Upper lobe of left lung (tissue), 4 donors: ENCODE measurements at regions not wholly inside any gene's neighbourhood (a gene's known extent, or its start where the extent isn't known, plus 50 kb on each side); places are given as distances from the start of the nearest gene placed in this dataset.

Experiments
- CTCF ChIP-seq, 6 experiments: fragments of 450-650 bp in 4 of 6; fragments of 200-600 bp in 2 of 6; sonication (generic) in 2 of 6; IDR thresholded peaks; one replicate each; pipeline ENCODE4 v1.5.1; 2016 to 2019; ENCODE audit warnings: antibody characterized with exemption in 6 of 6
- EP300 ChIP-seq, 4 donors: sonication (generic); formaldehyde crosslinking; IDR thresholded peaks; one replicate each; pipeline ENCODE4 v1.5.1; 2017; ENCODE audit warnings: antibody characterized with exemption in 4 of 4, control low read depth in 2 of 4
- POLR2A ChIP-seq, 4 donors: fragments of 450-650 bp; IDR thresholded peaks; one replicate each; pipeline ENCODE4 v1.5.1; 2016 to 2017; ENCODE audit warnings: antibody characterized with exemption in 4 of 4, mild to moderate bottlenecking in 2 of 4
- POLR2AphosphoS5 ChIP-seq, 2 donors: sonication (generic); formaldehyde crosslinking; IDR thresholded peaks; one replicate each; pipeline ENCODE4 v1.5.1; 2017; ENCODE audit warnings: antibody characterized with exemption in 2 of 2

GRCh38 chr6:134686071-134686470 is 263.8 kb downstream of the ALDH8A1 start:
- TF ChIP-seq CTCF (IDR thresholded peaks at IDR 0.05) (no peak), POLR2A (IDR thresholded peaks at IDR 0.05) (no peak), POLR2AphosphoS5 (IDR thresholded peaks at IDR 0.05) (no peak), EP300 (IDR thresholded peaks at IDR 0.05) (no peak)
